Vagina (tissue), 2 donors: ENCODE measurements at regions not wholly inside any gene's neighbourhood (a gene's known extent, or its start where the extent isn't known, plus 50 kb on each side); places are given as distances from the start of the nearest gene placed in this dataset.

Experiments
- DNase-seq, 2 donors: peaks; one replicate each; pipeline ENCODE4 v3.0.0-alpha.2; 2017; ENCODE audit errors: extremely low spot score in 2 of 2
- H3K27ac ChIP-seq: fragments of 200-600 bp; sonication (generic); one replicate; pipeline ENCODE4 v1.5.1; 2019
- H3K27me3 ChIP-seq: fragments of 200-600 bp; sonication (generic); one replicate; pipeline ENCODE4 v1.5.1; 2019
- H3K36me3 ChIP-seq, 2 donors: fragments of 200-600 bp; sonication (generic); one replicate each; pipeline ENCODE4 v1.5.1; 2017 to 2019
- H3K4me1 ChIP-seq: fragments of 200-600 bp; sonication (generic); one replicate; pipeline ENCODE4 v1.5.1; 2019
- H3K4me3 ChIP-seq, 2 donors: fragments of 200-600 bp; sonication (generic); 1 replicate in 1 of 2; 2 replicates in 1 of 2; pipeline ENCODE4 v1.5.1; 2016 to 2019
- H3K9me3 ChIP-seq: fragments of 200-600 bp; sonication (generic); one replicate; pipeline ENCODE4 v1.5.1; 2019
- POLR2A ChIP-seq, 2 donors: fragments of 450-650 bp; IDR thresholded peaks; one replicate each; pipeline ENCODE4 v1.6.1; 2017; ENCODE audit warnings: antibody characterized with exemption in 2 of 2, mild to moderate bottlenecking in 2 of 2, moderate library complexity in 2 of 2
- POLR2AphosphoS5 ChIP-seq, 2 donors: sonication (generic); formaldehyde crosslinking; IDR thresholded peaks; one replicate each; pipeline ENCODE4 v1.9.0; 2017; ENCODE audit warnings: antibody characterized with exemption in 2 of 2, mild to moderate bottlenecking in 2 of 2, low read depth in 1 of 2; ENCODE audit not compliant: insufficient read depth in 1 of 2
- intact Hi-C: fragments of 100-400 bp; cut with DNase I; formaldehyde crosslinking; loops from one replicate; pipeline ENCODE4 v1.15.1; 2023
- TF ChIP-seq, protein P1 (sequence below), 3 experiments: fragments of 450-650 bp in 2 of 3; fragments of 200-600 bp in 1 of 3; sonication (generic) in 1 of 3; IDR thresholded peaks; one replicate each; pipeline ENCODE4 v1.5.1; 2017 to 2019; ENCODE audit warnings: antibody characterized with exemption in 3 of 3, mild to moderate bottlenecking in 2 of 3, moderate library complexity in 2 of 3

DNA sequence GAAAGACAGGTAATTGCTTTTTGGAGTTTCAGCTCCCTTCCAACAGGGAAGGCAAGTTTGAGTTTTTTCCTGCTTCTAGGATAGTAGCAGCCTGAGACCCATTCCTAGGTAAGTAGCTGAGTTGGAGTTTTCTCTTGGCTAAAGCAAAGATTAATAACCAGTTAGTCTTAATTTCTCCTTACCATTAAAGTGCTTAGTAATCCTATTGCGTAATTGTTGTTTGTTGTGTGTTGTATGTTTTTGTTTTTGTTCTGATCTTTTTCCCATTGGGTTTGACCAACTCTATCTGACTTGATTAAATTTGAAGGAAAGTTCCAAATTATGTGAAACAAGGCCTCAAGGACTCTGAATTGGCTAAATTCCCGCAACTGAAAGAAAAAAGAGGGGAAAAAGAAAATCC, 83.5 kb downstream of the TBX22 start:
- Histone ChIP-seq H3K4me1 (no peaks in the 10 kb centered on the region), H3K4me3 (no peak overlapping the region), H3K9me3 (no peaks in the 10 kb centered on the region), H3K36me3 (no peaks in the 10 kb centered on the region), H3K27ac (no peak overlapping the region), H3K27me3 (no peaks in the 10 kb centered on the region)
- intact Hi-C loops: no loop called here
- TF ChIP-seq POLR2AphosphoS5 (IDR thresholded peaks at IDR 0.05; ENCODE audit: insufficient read depth in 1 of 2, low read depth in 1 of 2): no peak
- no peak for TF ChIP-seq POLR2A (IDR thresholded peaks at IDR 0.05)
- TF ChIP-seq, protein P1, sequence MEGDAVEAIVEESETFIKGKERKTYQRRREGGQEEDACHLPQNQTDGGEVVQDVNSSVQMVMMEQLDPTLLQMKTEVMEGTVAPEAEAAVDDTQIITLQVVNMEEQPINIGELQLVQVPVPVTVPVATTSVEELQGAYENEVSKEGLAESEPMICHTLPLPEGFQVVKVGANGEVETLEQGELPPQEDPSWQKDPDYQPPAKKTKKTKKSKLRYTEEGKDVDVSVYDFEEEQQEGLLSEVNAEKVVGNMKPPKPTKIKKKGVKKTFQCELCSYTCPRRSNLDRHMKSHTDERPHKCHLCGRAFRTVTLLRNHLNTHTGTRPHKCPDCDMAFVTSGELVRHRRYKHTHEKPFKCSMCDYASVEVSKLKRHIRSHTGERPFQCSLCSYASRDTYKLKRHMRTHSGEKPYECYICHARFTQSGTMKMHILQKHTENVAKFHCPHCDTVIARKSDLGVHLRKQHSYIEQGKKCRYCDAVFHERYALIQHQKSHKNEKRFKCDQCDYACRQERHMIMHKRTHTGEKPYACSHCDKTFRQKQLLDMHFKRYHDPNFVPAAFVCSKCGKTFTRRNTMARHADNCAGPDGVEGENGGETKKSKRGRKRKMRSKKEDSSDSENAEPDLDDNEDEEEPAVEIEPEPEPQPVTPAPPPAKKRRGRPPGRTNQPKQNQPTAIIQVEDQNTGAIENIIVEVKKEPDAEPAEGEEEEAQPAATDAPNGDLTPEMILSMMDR (IDR thresholded peaks at IDR 0.05): no peak
- DNase-seq: no peak

DNA sequence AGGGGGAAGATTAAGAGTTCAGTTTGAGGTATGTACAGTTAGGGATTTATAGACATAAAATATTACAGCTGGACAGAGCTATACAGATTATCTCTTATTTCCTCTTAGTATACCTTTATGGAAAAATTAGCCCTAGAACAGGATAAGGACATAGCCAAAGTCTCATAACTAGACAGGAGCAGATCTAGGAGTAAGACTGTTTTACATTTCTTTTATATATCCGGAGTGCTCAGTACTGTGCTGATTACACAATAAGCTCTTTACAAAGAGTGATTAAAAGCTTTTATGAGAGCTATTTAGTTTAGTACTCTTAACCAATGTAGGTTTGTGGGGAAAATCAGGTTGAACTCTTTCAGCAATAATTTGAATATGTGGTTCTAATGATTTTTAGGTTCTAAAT, 105.8 kb downstream of the TBX22 start:
- Histone ChIP-seq H3K4me1 (no peaks in the 10 kb centered on the region), H3K36me3 (no peaks in the 10 kb centered on the region), H3K27ac (no peak overlapping the region), H3K9me3 (no peaks in the 10 kb centered on the region), H3K27me3 (no peaks in the 10 kb centered on the region), H3K4me3 (no peak overlapping the region)
- DNase-seq: no peak
- TF ChIP-seq POLR2AphosphoS5 (IDR thresholded peaks at IDR 0.05; ENCODE audit: insufficient read depth in 1 of 2, low read depth in 1 of 2): no peak
- no peak for TF ChIP-seq POLR2A (IDR thresholded peaks at IDR 0.05)
- TF ChIP-seq, protein P1 (IDR thresholded peaks at IDR 0.05): no peak
- intact Hi-C loops: no loop called here

DNA sequence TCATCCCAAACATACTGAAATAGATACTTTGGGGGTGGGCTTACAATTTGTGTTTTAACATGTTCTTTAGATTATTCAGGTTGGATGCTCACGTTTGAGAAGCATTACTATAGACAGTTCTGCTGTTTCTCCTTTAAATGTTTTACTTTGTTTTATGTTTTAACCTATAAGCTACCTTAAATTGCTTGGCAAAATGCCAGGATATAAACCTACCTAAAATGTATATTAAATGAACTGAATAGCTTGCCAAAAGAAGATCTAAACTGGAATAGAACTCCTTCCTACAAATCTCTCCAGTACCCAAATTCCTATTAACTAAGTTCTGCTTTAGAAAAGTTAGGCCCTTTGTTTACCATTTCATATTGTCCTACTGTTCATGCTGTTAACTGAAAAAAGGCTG, 124.4 kb downstream of the TBX22 start:
- DNase-seq: no peak
- Histone ChIP-seq H3K9me3 (no peaks in the 10 kb centered on the region), H3K27ac (no peak overlapping the region), H3K36me3 (no peaks in the 10 kb centered on the region), H3K4me1 (no peaks in the 10 kb centered on the region), H3K27me3 (no peaks in the 10 kb centered on the region), H3K4me3 (no peak overlapping the region)
- TF ChIP-seq, protein P1 (IDR thresholded peaks at IDR 0.05): no peak
- TF ChIP-seq POLR2A (IDR thresholded peaks at IDR 0.05): no peak
- intact Hi-C loops: no loop called here

DNA sequence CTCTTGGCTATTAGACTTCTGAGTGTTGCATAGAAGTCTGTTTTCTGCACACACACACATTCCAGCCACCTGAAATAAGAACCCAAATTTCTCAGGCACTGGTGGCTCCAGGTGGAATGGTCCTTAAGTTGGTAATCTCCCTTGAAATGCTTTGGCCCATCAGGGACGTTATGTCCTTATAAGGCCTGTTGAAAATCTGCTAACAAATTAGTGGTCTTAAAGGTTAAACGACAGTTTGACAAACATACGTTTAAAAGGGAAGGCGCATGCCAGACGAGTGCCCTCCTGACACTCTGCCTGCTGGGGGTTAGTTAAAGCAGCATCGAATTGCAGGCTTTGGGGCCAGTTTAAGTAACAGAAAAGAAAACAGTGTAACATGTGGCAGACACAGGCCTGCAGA, 125.0 kb downstream of the TBX22 start:
- no peaks in the 10 kb centered on the region for H3K4me1 ChIP-seq
- no peaks in the 10 kb centered on the region for H3K36me3 ChIP-seq
- DNase-seq: no peak
- TF ChIP-seq, protein P1 (IDR thresholded peaks at IDR 0.05): no peak
- TF ChIP-seq POLR2AphosphoS5 (IDR thresholded peaks at IDR 0.05; ENCODE audit: insufficient read depth in 1 of 2, low read depth in 1 of 2) (no peak), POLR2A (IDR thresholded peaks at IDR 0.05) (no peak)
- intact Hi-C loops: no loop called here
- no peak overlapping the region for H3K4me3 ChIP-seq
- H3K9me3 ChIP-seq: no peaks in the 10 kb centered on the region
- no peak overlapping the region for H3K27ac ChIP-seq
- H3K27me3 ChIP-seq: no peaks in the 10 kb centered on the region

DNA sequence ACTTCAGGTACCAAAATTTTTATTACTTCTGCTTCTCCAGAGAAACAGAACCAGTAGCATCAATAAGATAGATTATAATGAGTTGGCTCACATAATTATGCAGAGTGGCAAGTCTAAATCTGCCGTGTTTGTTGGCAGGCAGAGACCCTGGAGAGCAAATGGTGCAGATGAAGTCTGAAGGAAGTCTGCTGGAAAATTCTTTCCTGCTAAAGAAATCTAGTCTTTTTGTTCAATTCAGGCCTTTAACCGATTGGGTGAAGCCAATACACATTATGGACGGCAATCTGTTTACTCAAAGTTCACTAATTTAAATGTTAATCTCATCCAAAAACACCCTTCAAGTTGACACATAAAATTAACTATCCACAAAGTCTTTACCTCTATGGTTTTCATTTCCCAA, 156.0 kb downstream of the TBX22 start:
- Histone ChIP-seq H3K4me3 (no peak overlapping the region), H3K27ac (no peak overlapping the region), H3K36me3 (no peaks in the 10 kb centered on the region), H3K4me1 (no peaks in the 10 kb centered on the region), H3K9me3 (no peaks in the 10 kb centered on the region), H3K27me3 (no peaks in the 10 kb centered on the region)
- TF ChIP-seq POLR2AphosphoS5 (IDR thresholded peaks at IDR 0.05; ENCODE audit: insufficient read depth in 1 of 2, low read depth in 1 of 2): no peak
- no peak for TF ChIP-seq POLR2A (IDR thresholded peaks at IDR 0.05)
- TF ChIP-seq, protein P1 (IDR thresholded peaks at IDR 0.05): no peak
- intact Hi-C loops: no loop called here
- DNase-seq: no peak
